ENCODE measurements at regions not wholly inside any gene's neighbourhood (a gene's known extent, or its start where the extent isn't known, plus 50 kb on each side); places are given as distances from the start of the nearest gene placed in this dataset.
A peak's percentile ranks its signal among the peaks of the same experiment; 100 is the strongest.

- no peak for DNase-seq (ENCODE audit: low spot score)
Observed at GRCh38 chr6:113143206-113143605, 713.9 kb upstream of the MARCKS start.

- DNase-seq (ENCODE audit: low spot score): no peak
Observed at GRCh38 chr6:113144117-113144516, 713.0 kb upstream of the MARCKS start.

GRCh38 chr6:113146878-113147277 is 710.3 kb upstream of the MARCKS start:
- no peak for DNase-seq (ENCODE audit: low spot score)

GRCh38 chr6:113147544-113147943 is 709.6 kb upstream of the MARCKS start:
- no peak for DNase-seq (ENCODE audit: low spot score)

- DNase-seq (ENCODE audit: low spot score): no peak
Observed at GRCh38 chr6:113148566-113148965, 708.6 kb upstream of the MARCKS start.

GRCh38 chr6:113149511-113149910 is 707.6 kb upstream of the MARCKS start:
- DNase-seq (ENCODE audit: low spot score): no peak

- no peak for DNase-seq (ENCODE audit: low spot score)
Observed at GRCh38 chr6:113160306-113161017, 696.7 kb upstream of the MARCKS start.

GRCh38 chr6:113161018-113161315 is 696.2 kb upstream of the MARCKS start:
- no peak for DNase-seq (ENCODE audit: low spot score)

- no peak for DNase-seq (ENCODE audit: low spot score)
Observed at GRCh38 chr6:113162739-113163138, 694.4 kb upstream of the MARCKS start.

- DNase-seq (ENCODE audit: low spot score): no peak
Observed at GRCh38 chr6:113168057-113168456, 689.1 kb upstream of the MARCKS start.

- DNase-seq (ENCODE audit: low spot score): no peak
Observed at GRCh38 chr6:113169484-113169883, 687.7 kb upstream of the MARCKS start.

- DNase-seq (ENCODE audit: low spot score): no peak
Observed at GRCh38 chr6:113170454-113170853, 686.7 kb upstream of the MARCKS start.

GRCh38 chr6:113171882-113172281 is 685.3 kb upstream of the MARCKS start:
- DNase-seq (ENCODE audit: low spot score): no peak

GRCh38 chr6:113172531-113172966 is 684.6 kb upstream of the MARCKS start:
- DNase-seq (ENCODE audit: low spot score): peak; percentile 99

GRCh38 chr6:113178349-113178748 is 678.8 kb upstream of the MARCKS start:
- DNase-seq (ENCODE audit: low spot score): no peak

- DNase-seq (ENCODE audit: low spot score): peak; percentile 66
Observed at GRCh38 chr6:113181164-113181563, 676.0 kb upstream of the MARCKS start.

GRCh38 chr6:113182370-113183141 is 674.6 kb upstream of the MARCKS start:
- peak; percentile 81 for DNase-seq (ENCODE audit: low spot score)

- no peak for DNase-seq (ENCODE audit: low spot score)
Observed at GRCh38 chr6:113184291-113184690, 672.9 kb upstream of the MARCKS start.

GRCh38 chr6:113184736-113185135 is 672.4 kb upstream of the MARCKS start:
- no peak for DNase-seq (ENCODE audit: low spot score)

- no peak for DNase-seq (ENCODE audit: low spot score)
Observed at GRCh38 chr6:113185299-113185698, 671.8 kb upstream of the MARCKS start.

- no peak for DNase-seq (ENCODE audit: low spot score)
Observed at GRCh38 chr6:113187661-113188060, 669.5 kb upstream of the MARCKS start.

- no peak for DNase-seq (ENCODE audit: low spot score)
Observed at GRCh38 chr6:113188962-113189361, 668.2 kb upstream of the MARCKS start.

- DNase-seq (ENCODE audit: low spot score): no peak
Observed at GRCh38 chr6:113190170-113190569, 667.0 kb upstream of the MARCKS start.

GRCh38 chr6:113194090-113194489 is 663.1 kb upstream of the MARCKS start:
- DNase-seq (ENCODE audit: low spot score): no peak

Measured in pons (tissue), 1 donor.